Activated CD4-positive, alpha-beta memory T cell treated with anti-CD3 and anti-CD28 coated beads, Interleukin-2, amount 10 ng/mL, durations not matched to agents 7 days and 5 days (primary cell): ENCODE measurements at regions not wholly inside any gene's neighbourhood (a gene's known extent, or its start where the extent isn't known, plus 50 kb on each side); places are given as distances from the start of the nearest gene placed in this dataset.
"Not testable (repeated sequence)": the region's sequence is repeated elsewhere in the genome, so short reads cannot be mapped to it uniquely, and the experiment has no call there.

Source experiments
- CTCF ChIA-PET: fragments of 350-600 bp; sonication (Branson Sonifier 250); formaldehyde crosslinking; loops from one replicate; lab custom pipeline; 2021; ENCODE audit warnings: antibody characterized with exemption, inconsistent platforms; lab: Charles Lee
- POLR2A ChIA-PET: fragments of 350-600 bp; sonication (Branson Sonifier 250); formaldehyde crosslinking; loops from one replicate; lab custom pipeline; 2021; ENCODE audit warnings: antibody characterized with exemption; lab: Charles Lee
- DNase-seq: peaks from one replicate; pipeline ENCODE4 v3.0.0-alpha.2; 2020
- H3K27ac Mint-ChIP-seq: one replicate; pipeline ENCODE4 v1.8.0; 2021; ENCODE audit warnings: mild to moderate bottlenecking, mixed read lengths
- H3K27me3 Mint-ChIP-seq: one replicate; pipeline ENCODE4 v1.8.0; 2021; ENCODE audit warnings: mixed read lengths
- H3K36me3 Mint-ChIP-seq: one replicate; pipeline ENCODE4 v1.8.0; 2021; ENCODE audit warnings: low read depth, mixed read lengths
- H3K4me1 Mint-ChIP-seq: one replicate; pipeline ENCODE4 v1.8.0; 2021; ENCODE audit warnings: mixed read lengths
- H3K4me3 Mint-ChIP-seq: one replicate; pipeline ENCODE4 v1.8.0; 2021; ENCODE audit warnings: mild to moderate bottlenecking, mixed read lengths
- H3K9me3 Mint-ChIP-seq: one replicate; pipeline ENCODE4 v1.8.0; 2021; ENCODE audit warnings: mixed read lengths

- Mint-ChIP-seq H3K27me3 (no peaks in the 10 kb centered on the region), H3K4me3 (no peak overlapping the region), H3K27ac (no peak overlapping the region), H3K36me3 (no peaks in the 10 kb centered on the region), H3K4me1 (no peaks in the 10 kb centered on the region), H3K9me3 (peaks cover 6% of the 10 kb centered on the region)
- CTCF ChIA-PET = no interaction called here
- POLR2A ChIA-PET = no interaction called here
- DNase-seq = no peak
These were observed 1283.7 kb downstream of the PCDH9 start for GRCh38 chr13:65946387-65946786.

- POLR2A ChIA-PET = no interaction called here
- Mint-ChIP-seq H3K9me3 (peaks cover 2% of the 10 kb centered on the region), H3K4me1 (no peaks in the 10 kb centered on the region), H3K4me3 (no peak overlapping the region), H3K27ac (no peak overlapping the region), H3K27me3 (no peaks in the 10 kb centered on the region), H3K36me3 (no peaks in the 10 kb centered on the region)
- no peak for DNase-seq
- CTCF ChIA-PET = no interaction called here
These were observed 1286.4 kb downstream of the PCDH9 start for GRCh38 chr13:65943708-65944107.

GRCh38 chr13:65943024-65943423 lies 1287.1 kb downstream of the PCDH9 start:
- ChIA-PET CTCF (no interaction called here), POLR2A (no interaction called here)
- no peaks in the 10 kb centered on the region for H3K36me3 Mint-ChIP-seq
- no peaks in the 10 kb centered on the region for H3K27me3 Mint-ChIP-seq
- no peak overlapping the region for H3K27ac Mint-ChIP-seq
- H3K9me3 Mint-ChIP-seq = peaks cover 2% of the 10 kb centered on the region
- no peaks in the 10 kb centered on the region for H3K4me1 Mint-ChIP-seq
- no peak for DNase-seq
- no peak overlapping the region for H3K4me3 Mint-ChIP-seq

GRCh38 chr13:65940720-65941119 lies 1289.4 kb downstream of the PCDH9 start:
- no peak overlapping the region for H3K4me3 Mint-ChIP-seq
- ChIA-PET CTCF (no interaction called here), POLR2A (no interaction called here)
- H3K27me3 Mint-ChIP-seq = no peaks in the 10 kb centered on the region
- DNase-seq = no peak
- H3K4me1 Mint-ChIP-seq = no peaks in the 10 kb centered on the region
- H3K36me3 Mint-ChIP-seq = no peaks in the 10 kb centered on the region
- no peak overlapping the region for H3K27ac Mint-ChIP-seq
- peaks cover 2% of the 10 kb centered on the region for H3K9me3 Mint-ChIP-seq

- Mint-ChIP-seq H3K4me3 (no peak overlapping the region), H3K36me3 (no peaks in the 10 kb centered on the region), H3K4me1 (no peaks in the 10 kb centered on the region), H3K9me3 (no peaks in the 10 kb centered on the region), H3K27ac (no peak overlapping the region), H3K27me3 (no peaks in the 10 kb centered on the region)
- ChIA-PET CTCF (no interaction called here), POLR2A (no interaction called here)
- DNase-seq = no peak
These were observed 1292.9 kb downstream of the PCDH9 start for GRCh38 chr13:65937251-65937650.

- no peak for DNase-seq
- Mint-ChIP-seq H3K4me1 (no peaks in the 10 kb centered on the region), H3K36me3 (no peaks in the 10 kb centered on the region), H3K27me3 (no peaks in the 10 kb centered on the region), H3K4me3 (no peak overlapping the region), H3K27ac (no peak overlapping the region), H3K9me3 (no peaks in the 10 kb centered on the region)
- POLR2A ChIA-PET = no interaction called here
- CTCF ChIA-PET = no interaction called here
These were observed 1293.9 kb downstream of the PCDH9 start for GRCh38 chr13:65936249-65936648.

- Mint-ChIP-seq H3K36me3 (no peaks in the 10 kb centered on the region), H3K27me3 (no peaks in the 10 kb centered on the region), H3K9me3 (peaks cover 4% of the 10 kb centered on the region), H3K4me3 (no peak overlapping the region), H3K27ac (no peak overlapping the region), H3K4me1 (no peaks in the 10 kb centered on the region)
- DNase-seq = no peak
- CTCF ChIA-PET = no interaction called here
- POLR2A ChIA-PET = no interaction called here
These were observed 1297.4 kb downstream of the PCDH9 start for GRCh38 chr13:65932587-65933239.

GRCh38 chr13:65932013-65932412 lies 1298.1 kb downstream of the PCDH9 start:
- Mint-ChIP-seq H3K4me1 (no peaks in the 10 kb centered on the region), H3K4me3 (no peak overlapping the region), H3K9me3 (peaks cover 5% of the 10 kb centered on the region), H3K27ac (no peak overlapping the region), H3K36me3 (no peaks in the 10 kb centered on the region), H3K27me3 (no peaks in the 10 kb centered on the region)
- ChIA-PET CTCF (no interaction called here), POLR2A (no interaction called here)
- no peak for DNase-seq

GRCh38 chr13:65929436-65929835 lies 1300.7 kb downstream of the PCDH9 start:
- no peaks in the 10 kb centered on the region for H3K36me3 Mint-ChIP-seq
- no peak overlapping the region for H3K4me3 Mint-ChIP-seq
- ChIA-PET CTCF (no interaction called here), POLR2A (no interaction called here)
- H3K27ac Mint-ChIP-seq = no peak overlapping the region
- peaks cover 7% of the 10 kb centered on the region for H3K9me3 Mint-ChIP-seq
- H3K27me3 Mint-ChIP-seq = no peaks in the 10 kb centered on the region
- DNase-seq = no peak
- no peaks in the 10 kb centered on the region for H3K4me1 Mint-ChIP-seq

GRCh38 chr13:65926750-65927171 lies 1303.4 kb downstream of the PCDH9 start:
- Mint-ChIP-seq H3K4me3 (no peak overlapping the region), H3K4me1 (no peaks in the 10 kb centered on the region), H3K27ac (no peak overlapping the region), H3K27me3 (no peaks in the 10 kb centered on the region), H3K9me3 (peaks cover 7% of the 10 kb centered on the region), H3K36me3 (no peaks in the 10 kb centered on the region)
- ChIA-PET POLR2A (no interaction called here), CTCF (no interaction called here)
- DNase-seq = no peak

GRCh38 chr13:65922846-65923245 lies 1307.3 kb downstream of the PCDH9 start:
- DNase-seq, H3K36me3 Mint-ChIP-seq, H3K4me1 Mint-ChIP-seq, H3K9me3 Mint-ChIP-seq, H3K27ac Mint-ChIP-seq, H3K27me3 Mint-ChIP-seq, CTCF ChIA-PET, H3K4me3 Mint-ChIP-seq, POLR2A ChIA-PET: not testable (repeated sequence)

GRCh38 chr13:65921933-65922332 lies 1308.2 kb downstream of the PCDH9 start:
- Mint-ChIP-seq H3K27me3 (no peaks in the 10 kb centered on the region), H3K36me3 (no peaks in the 10 kb centered on the region), H3K4me3 (no peak overlapping the region), H3K27ac (no peak overlapping the region), H3K4me1 (no peaks in the 10 kb centered on the region), H3K9me3 (peaks cover 11% of the 10 kb centered on the region)
- POLR2A ChIA-PET = no interaction called here
- CTCF ChIA-PET = no interaction called here
- no peak for DNase-seq

GRCh38 chr13:65917731-65918130 lies 1312.4 kb downstream of the PCDH9 start:
- ChIA-PET CTCF (no interaction called here), POLR2A (no interaction called here)
- no peak overlapping the region for H3K27ac Mint-ChIP-seq
- no peaks in the 10 kb centered on the region for H3K27me3 Mint-ChIP-seq
- no peak for DNase-seq
- H3K4me3 Mint-ChIP-seq = no peak overlapping the region
- H3K4me1 Mint-ChIP-seq = no peaks in the 10 kb centered on the region
- peaks cover 9% of the 10 kb centered on the region for H3K9me3 Mint-ChIP-seq
- no peaks in the 10 kb centered on the region for H3K36me3 Mint-ChIP-seq

- no peaks in the 10 kb centered on the region for H3K36me3 Mint-ChIP-seq
- POLR2A ChIA-PET = no interaction called here
- H3K4me3 Mint-ChIP-seq = no peak overlapping the region
- CTCF ChIA-PET = no interaction called here
- H3K9me3 Mint-ChIP-seq = peaks cover 12% of the 10 kb centered on the region
- no peaks in the 10 kb centered on the region for H3K27me3 Mint-ChIP-seq
- no peak overlapping the region for H3K27ac Mint-ChIP-seq
- no peaks in the 10 kb centered on the region for H3K4me1 Mint-ChIP-seq
- DNase-seq = no peak
These were observed 1314.9 kb downstream of the PCDH9 start for GRCh38 chr13:65915195-65915594.
